SK-N-SH (cell line): ENCODE measurements at regions not wholly inside any gene's neighbourhood (a gene's known extent, or its start where the extent isn't known, plus 50 kb on each side); places are given as distances from the start of the nearest gene placed in this dataset.

Source experiments
- CTCF ChIP-seq: fragments of 200-600 bp; sonication (generic); IDR thresholded peaks from 2 replicates; pipeline ENCODE4 v1.6.1; 2017; ENCODE audit warnings: antibody characterized with exemption, mild to moderate bottlenecking, moderate library complexity
- FOXJ3 ChIP-seq: sonication (generic); formaldehyde crosslinking; IDR thresholded peaks from 2 replicates; pipeline ENCODE4 v1.5.1; 2020; ENCODE audit warnings: mild to moderate bottlenecking, missing genetic modification reagents
- IRF3 ChIP-seq: fragments of 150-350 bp; IDR thresholded peaks from 2 replicates; pipeline ENCODE4 v1.6.1; 2016; ENCODE audit warnings: mild to moderate bottlenecking, low read depth, low read length
- MXI1 ChIP-seq: IDR thresholded peaks from 2 replicates; pipeline ENCODE4 v1.6.1; 2012; ENCODE audit warnings: mild to moderate bottlenecking, low read depth, low read length, improper control_type of control experiment
- PBX3 ChIP-seq: IDR thresholded peaks from 2 replicates; pipeline ENCODE4; 2012
- POLR2AphosphoS5 ChIP-seq: IDR thresholded peaks from 2 replicates; pipeline ENCODE4 v1.6.1; 2012; ENCODE audit warnings: low read depth, low read length

- no peak for TF ChIP-seq PBX3
- TF ChIP-seq CTCF = no peak
- no peak for TF ChIP-seq MXI1
- TF ChIP-seq FOXJ3 (CRISPR knock-in tag) = no peak
- TF ChIP-seq POLR2AphosphoS5 = no peak
- TF ChIP-seq IRF3 = no peak
Measured at GRCh38 chr2:157927155-157927554, 51.0 kb upstream of the ACVR1 start.
